Transverse colon (tissue), 3 donors: ENCODE measurements at regions not wholly inside any gene's neighbourhood (a gene's known extent, or its start where the extent isn't known, plus 50 kb on each side); places are given as distances from the start of the nearest gene placed in this dataset.

Source experiments
- EP300 ChIP-seq: sonication (generic); formaldehyde crosslinking; IDR thresholded peaks from one replicate; pipeline ENCODE4 v1.6.1; 2017; ENCODE audit warnings: antibody characterized with exemption, low read depth
- TF ChIP-seq, protein P1 (sequence below), 5 experiments: fragments of 200-600 bp in 3 of 5; fragments of 450-650 bp in 2 of 5; sonication (generic) in 3 of 5; IDR thresholded peaks; 1 replicate in 2 of 5; 2 replicates in 3 of 5; pipeline ENCODE4 v1.5.1; 2016 to 2017; ENCODE audit warnings: antibody characterized with exemption in 5 of 5, inconsistent platforms in 3 of 5, mild to moderate bottlenecking in 2 of 5, moderate library complexity in 1 of 5

GRCh38 chr13:62033934-62034333 lies 618.3 kb upstream of the PCDH20 start:
- TF ChIP-seq, protein P1, sequence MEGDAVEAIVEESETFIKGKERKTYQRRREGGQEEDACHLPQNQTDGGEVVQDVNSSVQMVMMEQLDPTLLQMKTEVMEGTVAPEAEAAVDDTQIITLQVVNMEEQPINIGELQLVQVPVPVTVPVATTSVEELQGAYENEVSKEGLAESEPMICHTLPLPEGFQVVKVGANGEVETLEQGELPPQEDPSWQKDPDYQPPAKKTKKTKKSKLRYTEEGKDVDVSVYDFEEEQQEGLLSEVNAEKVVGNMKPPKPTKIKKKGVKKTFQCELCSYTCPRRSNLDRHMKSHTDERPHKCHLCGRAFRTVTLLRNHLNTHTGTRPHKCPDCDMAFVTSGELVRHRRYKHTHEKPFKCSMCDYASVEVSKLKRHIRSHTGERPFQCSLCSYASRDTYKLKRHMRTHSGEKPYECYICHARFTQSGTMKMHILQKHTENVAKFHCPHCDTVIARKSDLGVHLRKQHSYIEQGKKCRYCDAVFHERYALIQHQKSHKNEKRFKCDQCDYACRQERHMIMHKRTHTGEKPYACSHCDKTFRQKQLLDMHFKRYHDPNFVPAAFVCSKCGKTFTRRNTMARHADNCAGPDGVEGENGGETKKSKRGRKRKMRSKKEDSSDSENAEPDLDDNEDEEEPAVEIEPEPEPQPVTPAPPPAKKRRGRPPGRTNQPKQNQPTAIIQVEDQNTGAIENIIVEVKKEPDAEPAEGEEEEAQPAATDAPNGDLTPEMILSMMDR (IDR thresholded peaks at IDR 0.05) = no peak
- no peak for TF ChIP-seq EP300
